ENCODE measurements at regions not wholly inside any gene's neighbourhood (a gene's known extent, or its start where the extent isn't known, plus 50 kb on each side); places are given as distances from the start of the nearest gene placed in this dataset.

GRCh38 chr3:116920826-116921610 is 211.4 kb downstream of the TUSC7 start:
- TF ChIP-seq GATA2 (IDR thresholded peaks at IDR 0.05; ENCODE audit: low read depth, low read length) (no peak), GATA3 (IDR thresholded peaks at IDR 0.05; ENCODE audit: low read depth, low read length) (no peak)
